NCI-H2196 (cell line): ENCODE measurements at regions not wholly inside any gene's neighbourhood (a gene's known extent, or its start where the extent isn't known, plus 50 kb on each side); places are given as distances from the start of the nearest gene placed in this dataset.
"Not testable (repeated sequence)": the region's sequence is repeated elsewhere in the genome, so short reads cannot be mapped to it uniquely, and the experiment has no call there.

Experiments used
- DNase-seq: peaks from one replicate; lab custom pipeline; 2025; ENCODE audit not compliant: unreplicated experiment; lab: John Stamatoyannopoulos, UW

GRCh38 chr3:44117736-44118135 is 124.0 kb upstream of the TOPAZ1 start:
- no peak for DNase-seq

GRCh38 chr3:44120721-44121582 is 120.7 kb upstream of the TOPAZ1 start:
- DNase-seq = no peak

- no peak for DNase-seq
Observed at GRCh38 chr3:44125246-44125645, 116.4 kb upstream of the TOPAZ1 start.

- DNase-seq = no peak
Observed at GRCh38 chr3:44125882-44126281, 115.8 kb upstream of the TOPAZ1 start.

- DNase-seq = no peak
Observed at GRCh38 chr3:44128057-44128775, 113.5 kb upstream of the TOPAZ1 start.

- no peak for DNase-seq
Observed at GRCh38 chr3:44130249-44130648, 111.4 kb upstream of the TOPAZ1 start.

GRCh38 chr3:44132061-44132460 is 109.6 kb upstream of the TOPAZ1 start:
- no peak for DNase-seq

- no peak for DNase-seq
Observed at GRCh38 chr3:44132593-44132992, 109.1 kb upstream of the TOPAZ1 start.

- DNase-seq = no peak
Observed at GRCh38 chr3:44136421-44136820, 105.3 kb upstream of the TOPAZ1 start.

GRCh38 chr3:44146073-44146472 is 95.6 kb upstream of the TOPAZ1 start:
- DNase-seq = no peak

GRCh38 chr3:44159696-44160300 is 81.9 kb upstream of the TOPAZ1 start:
- DNase-seq = no peak

GRCh38 chr3:44160818-44161217 is 80.9 kb upstream of the TOPAZ1 start:
- no peak for DNase-seq

- no peak for DNase-seq
Observed at GRCh38 chr3:44171891-44172290, 69.8 kb upstream of the TOPAZ1 start.

GRCh38 chr3:44172701-44173100 is 69.0 kb upstream of the TOPAZ1 start:
- DNase-seq = not testable (repeated sequence)

- no peak for DNase-seq
Observed at GRCh38 chr3:44173263-44173662, 68.4 kb upstream of the TOPAZ1 start.

- DNase-seq = no peak
Observed at GRCh38 chr3:44175070-44175469, 66.6 kb upstream of the TOPAZ1 start.

- DNase-seq = no peak
Observed at GRCh38 chr3:44179246-44179645, 62.4 kb upstream of the TOPAZ1 start.

GRCh38 chr3:44184319-44184953 is 57.2 kb upstream of the TOPAZ1 start:
- no peak for DNase-seq

- DNase-seq = no peak
Observed at GRCh38 chr3:44185396-44185915, 56.2 kb upstream of the TOPAZ1 start.

GRCh38 chr3:44186111-44186672 is 55.5 kb upstream of the TOPAZ1 start:
- DNase-seq = no peak

GRCh38 chr3:44186712-44187111 is 55.0 kb upstream of the TOPAZ1 start:
- DNase-seq = no peak
